ENCODE measurements at regions not wholly inside any gene's neighbourhood (a gene's known extent, or its start where the extent isn't known, plus 50 kb on each side); places are given as distances from the start of the nearest gene placed in this dataset.

- DNase-seq = no peak
Observed at GRCh38 chr9:8262625-8263622, 463.3 kb upstream of the DMAC1 start.

DNA sequence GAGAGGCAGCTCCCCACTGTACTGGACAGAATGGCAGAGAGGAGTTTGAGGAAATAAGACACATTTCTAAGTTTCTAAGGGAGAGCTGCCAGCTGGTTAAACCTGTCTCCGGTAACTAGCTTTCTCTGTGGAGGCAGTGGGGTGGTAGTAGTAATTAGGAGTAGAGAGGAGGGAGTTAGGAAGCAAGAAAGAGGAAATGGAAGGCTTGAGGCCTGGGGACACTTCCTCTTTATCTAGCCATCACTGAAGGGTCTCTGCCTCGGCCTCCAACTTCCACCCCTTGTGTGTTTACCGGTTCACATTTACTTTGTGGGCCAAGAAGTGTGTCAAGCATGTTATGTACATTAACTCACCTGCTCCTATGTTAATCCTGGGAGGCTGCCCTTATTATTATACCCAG lies 462.2 kb upstream of the DMAC1 start:
- no peak for DNase-seq

DNA sequence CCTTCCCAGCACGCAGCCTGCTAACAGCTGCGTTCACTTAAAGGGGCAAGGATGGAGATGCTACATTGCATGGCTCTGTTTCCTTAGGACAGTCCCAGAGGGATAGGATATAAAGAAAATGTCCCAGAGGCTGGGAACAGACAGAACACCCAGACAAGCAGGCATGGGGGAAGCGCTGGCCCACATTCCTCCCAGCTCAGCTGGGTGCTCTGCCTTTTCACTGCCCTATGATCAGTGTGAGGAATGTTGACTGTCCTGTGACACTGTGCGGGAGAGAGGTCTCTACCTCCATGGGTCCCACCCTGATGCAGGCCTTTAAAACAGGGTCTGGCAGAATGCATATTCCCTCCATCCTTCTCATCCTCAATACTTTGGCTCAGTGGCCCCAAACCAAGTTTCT lies 459.4 kb upstream of the DMAC1 start:
- DNase-seq = peak; percentile 23

GRCh38 chr9:8256880-8257279 lies 457.3 kb upstream of the DMAC1 start:
- DNase-seq = no peak

GRCh38 chr9:8255850-8256249 lies 456.3 kb upstream of the DMAC1 start:
- no peak for DNase-seq

DNA sequence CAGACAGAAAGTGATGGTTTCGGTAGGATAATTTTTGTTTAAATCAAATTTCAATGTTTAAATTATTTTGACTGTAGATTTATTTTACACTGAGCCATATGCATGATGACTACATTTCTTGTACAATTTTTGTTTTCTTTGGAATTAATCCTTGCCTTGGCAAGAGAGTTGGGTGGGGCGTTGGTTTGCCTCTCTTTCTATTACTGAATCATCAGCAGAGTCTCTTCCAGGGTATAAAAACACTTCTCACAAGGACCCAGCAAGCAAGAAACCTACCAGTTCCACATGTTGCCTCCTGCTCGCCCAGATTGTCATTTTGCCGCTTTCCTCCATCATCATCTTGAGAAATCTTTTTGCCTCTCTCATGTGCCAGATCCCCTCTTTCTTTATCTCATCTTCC lies 455.0 kb upstream of the DMAC1 start:
- no peak for DNase-seq

- DNase-seq = peak; percentile 32
Observed at GRCh38 chr9:8252445-8252844, 452.9 kb upstream of the DMAC1 start.

- no peak for DNase-seq
Observed at GRCh38 chr9:8251566-8251965, 452.0 kb upstream of the DMAC1 start.

DNA sequence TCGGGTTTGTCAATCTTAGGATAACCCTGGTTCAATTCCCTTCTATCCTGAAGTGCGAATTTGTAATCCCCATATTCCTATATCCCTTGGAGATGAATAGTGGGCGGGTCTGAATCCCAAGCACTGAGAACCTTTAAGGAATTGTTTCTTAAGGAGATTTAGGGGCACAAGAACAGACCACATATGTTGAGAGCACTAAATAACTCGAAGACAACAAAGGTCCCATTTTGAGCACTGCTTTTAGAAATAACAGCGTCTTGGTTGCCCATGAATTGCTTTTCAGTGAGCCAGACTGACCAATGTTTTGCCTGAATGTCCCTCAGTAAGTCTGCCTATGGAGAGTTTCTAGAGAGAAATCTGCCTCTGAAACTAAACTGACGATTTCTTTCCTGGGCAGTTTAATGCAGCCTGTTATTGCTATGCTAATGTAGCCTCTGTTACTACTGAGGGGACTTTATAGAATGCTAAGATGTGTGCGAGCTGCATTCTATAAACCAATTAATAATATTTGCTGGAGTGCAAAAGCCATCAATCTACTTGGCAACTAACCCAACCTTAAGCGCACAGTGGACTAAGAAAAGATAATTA lies 445.0 kb upstream of the DMAC1 start:
- DNase-seq = no peak

DNA sequence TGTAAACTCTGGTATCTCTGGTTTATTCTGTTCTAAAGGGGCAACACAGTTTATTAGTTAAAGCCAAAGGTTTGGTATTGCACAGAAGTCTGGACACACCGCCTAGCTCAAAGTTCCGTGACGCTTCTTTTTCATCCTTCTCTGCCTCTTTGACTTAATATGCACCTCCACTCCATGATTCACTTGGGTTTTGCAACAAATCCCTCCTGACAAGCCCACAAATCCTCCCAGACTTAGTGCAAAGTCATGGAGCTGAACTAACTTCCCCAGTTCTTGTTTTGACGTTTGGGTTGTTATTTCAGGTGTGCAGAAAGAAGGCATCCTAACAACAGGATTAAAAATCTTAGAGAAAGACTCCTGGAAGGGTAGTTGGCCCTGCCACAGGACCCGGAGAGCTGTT lies 441.6 kb upstream of the DMAC1 start:
- no peak for DNase-seq

DNA sequence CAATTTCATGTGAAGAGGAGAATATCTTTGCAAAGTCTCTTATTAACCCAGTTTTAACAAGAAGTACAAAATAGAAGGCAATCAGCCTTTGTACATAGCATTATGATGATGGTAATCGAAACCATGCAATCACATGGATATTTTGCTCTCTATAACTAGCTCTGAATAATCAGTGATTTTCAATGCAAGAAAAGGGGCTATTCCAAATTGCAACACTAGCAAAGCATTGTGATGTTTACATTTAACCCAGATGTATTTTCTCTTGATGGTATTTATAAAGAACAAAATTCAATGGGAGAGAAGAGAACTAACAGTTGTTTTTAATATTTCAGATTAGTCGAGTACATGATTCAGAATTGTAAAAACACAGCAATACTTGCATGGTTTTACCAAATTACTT lies 437.5 kb upstream of the DMAC1 start:
- no peak for DNase-seq

DNA sequence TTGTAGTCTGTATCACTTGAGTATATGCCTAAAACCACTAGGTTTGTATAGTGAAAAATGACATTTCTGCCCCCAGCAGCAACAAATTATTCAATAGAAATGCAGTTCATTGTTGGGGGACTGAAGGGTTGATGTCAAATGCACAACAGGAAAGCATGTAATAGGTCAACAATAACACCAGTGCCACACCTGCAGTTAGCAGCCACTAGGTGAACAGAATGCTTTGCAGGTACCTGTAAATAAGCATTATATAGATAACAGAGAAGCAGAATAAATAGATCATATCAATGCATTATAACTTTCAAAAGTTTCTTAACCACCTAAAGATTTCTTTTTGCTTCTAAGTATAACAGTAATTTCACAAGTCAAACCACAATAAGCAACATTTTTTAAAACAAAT lies 435.9 kb upstream of the DMAC1 start:
- no peak for DNase-seq

GRCh38 chr9:8234316-8234715 lies 434.7 kb upstream of the DMAC1 start:
- DNase-seq = peak; percentile 41

GRCh38 chr9:8232726-8233125 lies 433.1 kb upstream of the DMAC1 start:
- DNase-seq = no peak

DNA sequence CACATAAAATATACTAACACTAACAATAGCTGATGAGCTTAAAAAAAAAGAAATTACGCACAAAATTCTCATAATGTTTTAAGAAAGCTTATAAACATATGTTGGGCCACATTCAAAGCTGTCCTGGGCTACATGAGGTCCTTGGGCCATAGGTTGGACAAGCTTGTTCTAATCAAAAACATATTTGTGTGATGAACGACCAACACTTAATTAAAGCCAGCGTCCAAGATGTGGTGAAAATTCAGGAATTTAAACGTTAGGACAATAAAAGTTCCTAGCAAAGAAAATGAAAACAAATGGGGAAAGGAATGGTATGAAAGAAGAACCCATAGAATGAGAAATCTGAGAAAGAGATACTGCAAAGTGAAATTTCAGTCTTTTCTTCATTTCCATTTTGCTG lies 429.6 kb upstream of the DMAC1 start:
- DNase-seq = no peak

DNA sequence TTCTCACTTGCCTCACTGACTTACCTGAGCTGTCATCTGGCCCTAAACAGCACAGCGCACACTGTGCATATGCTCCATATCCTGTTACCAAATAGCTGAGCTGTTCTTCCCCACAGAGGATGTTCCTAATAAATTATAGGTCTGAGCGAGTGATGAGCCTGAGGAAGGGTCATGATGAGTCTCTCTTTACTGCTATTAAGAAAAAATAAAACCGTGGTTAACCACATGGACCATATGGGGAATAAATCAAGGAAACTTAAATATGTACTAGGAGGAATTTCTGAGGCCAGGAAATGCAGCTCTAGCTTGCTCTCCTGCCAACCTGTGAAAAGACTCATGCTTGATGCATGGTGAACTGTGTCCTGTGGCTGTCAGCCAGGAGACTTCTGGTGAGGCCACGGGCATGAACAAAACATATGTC lies 424.8 kb upstream of the DMAC1 start:
- no peak for DNase-seq

GRCh38 chr9:8223861-8224260 lies 424.3 kb upstream of the DMAC1 start:
- DNase-seq = no peak

- peak; percentile 40 for DNase-seq
Observed at GRCh38 chr9:8221462-8221861, 421.9 kb upstream of the DMAC1 start.

GRCh38 chr9:8208465-8208864 lies 408.9 kb upstream of the DMAC1 start:
- no peak for DNase-seq

GRCh38 chr9:8207596-8207995 lies 408.0 kb upstream of the DMAC1 start:
- no peak for DNase-seq

DNA sequence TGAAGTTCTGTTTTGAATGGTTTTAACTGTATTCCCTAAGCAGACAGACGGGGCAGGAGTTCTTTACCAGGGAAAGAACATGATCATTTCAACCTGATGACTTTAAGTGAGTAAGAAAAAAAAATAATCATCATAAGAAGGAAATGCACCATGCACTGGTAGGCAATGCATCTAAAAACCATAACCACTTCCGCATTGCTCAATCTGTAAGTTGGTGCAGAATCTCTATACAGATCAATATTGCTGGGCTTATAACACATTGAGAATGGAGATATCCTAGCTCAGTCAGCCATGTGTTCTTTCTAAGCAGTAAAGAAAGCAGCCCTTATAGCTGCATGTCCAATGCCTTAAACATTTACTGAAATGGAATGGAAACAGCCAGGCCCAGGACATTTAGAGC lies 407.1 kb upstream of the DMAC1 start:
- no peak for DNase-seq

GRCh38 chr9:8205576-8205975 lies 406.0 kb upstream of the DMAC1 start:
- DNase-seq = peak; percentile 21

- DNase-seq = no peak
Observed at GRCh38 chr9:8189881-8190280, 390.3 kb upstream of the DMAC1 start.

DNA sequence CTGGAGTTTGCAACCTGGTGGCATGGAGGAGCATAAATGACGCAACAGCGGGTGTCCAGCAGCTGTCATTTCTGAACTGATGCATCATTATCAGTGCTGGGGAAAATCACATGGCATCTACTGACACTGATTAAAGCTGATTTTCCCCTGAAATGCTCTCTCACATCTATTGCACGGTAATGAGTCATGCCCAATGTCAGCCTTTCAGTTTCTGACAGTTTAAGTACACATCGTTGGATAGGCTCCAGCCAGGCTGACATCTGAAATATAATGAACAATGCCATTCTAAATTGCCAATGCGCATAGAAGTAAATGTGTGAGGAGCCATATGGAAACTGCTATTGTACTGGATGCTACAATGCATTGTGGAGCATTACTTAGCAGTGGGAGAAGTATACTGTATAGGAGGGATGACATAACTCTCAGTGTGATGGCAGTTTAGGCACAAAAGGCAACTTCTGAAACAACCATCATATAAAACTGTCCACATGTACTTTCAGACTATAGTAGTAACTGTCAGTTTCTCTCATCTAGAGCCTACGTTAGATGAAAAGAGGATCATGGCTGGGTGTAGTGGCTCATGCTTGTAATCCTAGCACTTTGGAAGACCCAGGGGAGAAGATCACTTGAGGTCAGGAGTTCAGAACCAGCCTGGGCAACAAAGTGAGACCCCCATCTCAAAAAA lies 389.3 kb upstream of the DMAC1 start:
- DNase-seq = peak; percentile 93

Measured in eye (tissue), 1 donor.